IMR-90 (cell line): ENCODE measurements at regions not wholly inside any gene's neighbourhood (a gene's known extent, or its start where the extent isn't known, plus 50 kb on each side); places are given as distances from the start of the nearest gene placed in this dataset.

Experiments used
- ATAC-seq: fragments of 200-7000 bp; cut with Tn5 transposase; 2 replicates; pipeline ENCODE4 v1.9.1; 2020; ENCODE audit warnings: low read depth, mild to moderate bottlenecking, moderate library complexity
- BruUV-seq: library from RNA; stranded (reverse); fragments of 400-500 nt; replicated peaks from 2 replicates; lab custom pipeline; 2021; lab: Mats Ljungman, UMichigan
- CTCF ChIA-PET: fragments of 300-600 bp; formaldehyde crosslinking; extraction: SDS; loops from one replicate; lab custom pipeline; 2021; ENCODE audit warnings: antibody characterized with exemption; lab: Yijun Ruan, JAX
- POLR2A ChIA-PET: fragments of 300-600 bp; sonication (Branson Sonifier 250); formaldehyde crosslinking; loops from one replicate; lab custom pipeline; 2022; ENCODE audit warnings: antibody characterized with exemption; ENCODE audit not compliant: unreplicated experiment; lab: Charles Lee
- DNase-seq: peaks from one replicate; pipeline ENCODE4 v3.0.0; 2013
- H2AFZ ChIP-seq: replicated peaks from 2 replicates; pipeline ENCODE3; 2013; ENCODE audit warnings: low read length, mild to moderate bottlenecking; ENCODE audit not compliant: poor library complexity
- H2AK5ac ChIP-seq: 2 replicates; pipeline ENCODE4 v1.6.1; 2013; ENCODE audit warnings: low read depth, low read length, inconsistent platforms
- H2AK9ac ChIP-seq: replicated peaks from 2 replicates; pipeline ENCODE3; 2013; ENCODE audit warnings: mild to moderate bottlenecking, low read depth, low read length, moderate library complexity; ENCODE audit not compliant: poor library complexity
- H2BK120ac ChIP-seq: 2 replicates; pipeline ENCODE4 v1.6.1; 2013; ENCODE audit warnings: low read depth, low read length, inconsistent platforms
- H2BK15ac ChIP-seq: 3 replicates; pipeline ENCODE4 v1.6.1; 2013; ENCODE audit warnings: low read depth, low read length, inconsistent platforms
- H2BK20ac ChIP-seq: 2 replicates; pipeline ENCODE4 v1.6.1; 2013; ENCODE audit warnings: low read depth, mild to moderate bottlenecking, inconsistent platforms, low read length, moderate library complexity
- H2BK5ac ChIP-seq: 2 replicates; pipeline ENCODE4 v1.6.1; 2013; ENCODE audit warnings: mild to moderate bottlenecking, low read depth, low read length, inconsistent platforms; ENCODE audit not compliant: poor library complexity, severe bottlenecking
- H3K14ac ChIP-seq: replicated peaks from 2 replicates; pipeline ENCODE4 v1.6.1; 2013; ENCODE audit warnings: low read depth, low read length, inconsistent platforms
- H3K18ac ChIP-seq: 2 replicates; pipeline ENCODE4 v1.6.1; 2013; ENCODE audit warnings: low read depth, low read length, control low read depth
- H3K23ac ChIP-seq: 2 replicates; pipeline ENCODE4 v1.6.1; 2013; ENCODE audit warnings: low read depth, low read length, inconsistent platforms
- H3K27ac ChIP-seq: 2 replicates; pipeline ENCODE4 v1.5.1; 2013; ENCODE audit warnings: mild to moderate bottlenecking, control low read depth, low read length; ENCODE audit not compliant: insufficient read depth
- H3K27me3 ChIP-seq: 2 replicates; pipeline ENCODE4 v1.6.1; 2013; ENCODE audit warnings: low read length; ENCODE audit not compliant: control insufficient read depth, insufficient read depth
- H3K36me3 ChIP-seq: 2 replicates; pipeline ENCODE4 v1.6.1; 2013; ENCODE audit warnings: low read length, mixed read lengths; ENCODE audit not compliant: control insufficient read depth, insufficient read depth
- H3K4ac ChIP-seq: 2 replicates; pipeline ENCODE4 v1.6.1; 2013; ENCODE audit warnings: low read depth, low read length, inconsistent platforms
- H3K4me1 ChIP-seq: 2 replicates; pipeline ENCODE4 v1.6.1; 2013; ENCODE audit warnings: low read length, mixed read lengths; ENCODE audit not compliant: control insufficient read depth, insufficient read depth
- H3K4me2 ChIP-seq: 2 replicates; pipeline ENCODE4 v1.6.1; 2013; ENCODE audit warnings: low read depth, mild to moderate bottlenecking, control low read depth, low read length, moderate library complexity
- H3K4me3 ChIP-seq: 2 replicates; pipeline ENCODE4 v1.5.1; 2013; ENCODE audit warnings: low read depth, mild to moderate bottlenecking, control low read depth, low read length, moderate library complexity; ENCODE audit not compliant: insufficient read depth
- H3K56ac ChIP-seq: 2 replicates; pipeline ENCODE4 v1.6.1; 2013; ENCODE audit warnings: low read length, inconsistent platforms; ENCODE audit not compliant: insufficient read depth; ENCODE audit errors: extremely low read depth
- H3K79me1 ChIP-seq, 2 experiments: 2 replicates each; pipeline ENCODE4 v1.6.1; 2013; ENCODE audit warnings: low read length in 2 of 2, inconsistent platforms in 1 of 2, low read depth in 1 of 2
- H3K9ac ChIP-seq: 2 replicates; pipeline ENCODE4 v1.6.1; 2013; ENCODE audit warnings: low read depth, low read length, control low read depth
- H3K9me1 ChIP-seq: 2 replicates; pipeline ENCODE4 v1.6.1; 2013; ENCODE audit warnings: low read length, inconsistent platforms; ENCODE audit not compliant: insufficient read depth
- H3K9me3 ChIP-seq: 2 replicates; pipeline ENCODE4 v1.6.1; 2013; ENCODE audit warnings: low read length; ENCODE audit not compliant: control insufficient read depth, insufficient read depth
- H4K20me1 ChIP-seq: 2 replicates; pipeline ENCODE4 v1.6.1; 2013; ENCODE audit warnings: low read length, inconsistent platforms; ENCODE audit not compliant: insufficient read depth
- H4K5ac ChIP-seq: 2 replicates; pipeline ENCODE4 v1.6.1; 2013; ENCODE audit warnings: mild to moderate bottlenecking, low read depth, low read length, control low read depth
- H4K8ac ChIP-seq, 2 experiments: 2 replicates each; pipeline ENCODE4 v1.6.1; 2013; ENCODE audit warnings: low read depth in 2 of 2, low read length in 2 of 2, control low read depth in 1 of 2, inconsistent platforms in 1 of 2
- H4K91ac ChIP-seq: 2 replicates; pipeline ENCODE4 v1.6.1; 2013; ENCODE audit warnings: low read depth, low read length, inconsistent platforms; ENCODE audit not compliant: insufficient read depth
- CTCF ChIP-seq: conservative IDR thresholded peaks from 2 replicates; pipeline ENCODE4 v1.5.1; 2012; ENCODE audit warnings: mild to moderate bottlenecking, low read depth, low read length, improper control_type of control experiment
- RAD21 ChIP-seq: IDR thresholded peaks from 2 replicates; pipeline ENCODE4 v1.6.1; 2012; ENCODE audit warnings: low read length, improper control_type of control experiment
- RFX5 ChIP-seq: IDR thresholded peaks from 2 replicates; pipeline ENCODE4 v1.8.0; 2012; ENCODE audit warnings: low read depth, mild to moderate bottlenecking, low read length, moderate library complexity
- SMC3 ChIP-seq: fragments of 150-350 bp; IDR thresholded peaks from 2 replicates; pipeline ENCODE4 v1.6.1; 2016; ENCODE audit warnings: low read depth, mild to moderate bottlenecking, antibody characterized with exemption, low read length, moderate library complexity
- WGBS, 2 experiments: methylation state at CpG; one replicate each; pipeline versions ENCODE4 v1.1.5 to v1.1.7; 2013; ENCODE audit warnings: missing lambda C conversion rate in 2 of 2; ENCODE audit not compliant: insufficient read length in 1 of 2; ENCODE audit errors: extremely low coverage in 2 of 2; 5-methylcytosine and 5-hydroxymethylcytosine counted together
- dilution Hi-C: fragments of 300-500 bp; cut with HindIII; formaldehyde crosslinking; loops from one replicate; pipeline ENCODE4 v1.14.3; 2018; ENCODE audit warnings: low sequenced_read_pairs; ENCODE audit not compliant: unreplicated experiment
- in situ Hi-C: fragments of 300-500 bp; cut with MboI; formaldehyde crosslinking; loops from 3 replicates; pipeline ENCODE4 v1.14.3; 2019; ENCODE audit warnings: low sequenced_read_pairs, inconsistent platforms, mixed read lengths
- intact Hi-C: fragments of 100-400 bp; cut with micrococcal nuclease; formaldehyde crosslinking; loops from 2 replicates; pipeline ENCODE4 v1.10.0; 2022

- ATAC-seq (no peak), DNase-seq (no peak)
- no peaks in the 10 kb centered on the region for H3K9me3 ChIP-seq
- H4K20me1 ChIP-seq = no peaks in the 10 kb centered on the region
- peak overlapping the region; percentile 16 for H3K4ac ChIP-seq
- 0 out of 2 replicates have a peak overlapping the region, but pooled peaks have one; percentile 14 for H4K91ac ChIP-seq
- no peak overlapping the region for H2BK20ac ChIP-seq
- H4K5ac ChIP-seq = no peak overlapping the region
- peak overlapping the region; percentile 61 for H2AFZ ChIP-seq
- no peak overlapping the region for H2BK15ac ChIP-seq
- peak; percentile 45 for TF ChIP-seq CTCF
- no peak for TF ChIP-seq RFX5
- TF ChIP-seq SMC3 = peak; percentile 48
- TF ChIP-seq RAD21 = peak; percentile 56
- H4K8ac ChIP-seq = no peak overlapping the region
- H2AK9ac ChIP-seq = peak overlapping the region; percentile 2
- no peaks in the 10 kb centered on the region for H3K27me3 ChIP-seq
- POLR2A ChIA-PET = no interaction called here
- H2BK120ac ChIP-seq = peak overlapping the region; percentile 38; the same call in 1 of the 2 replicates
- dilution Hi-C loops (no loop called here), intact Hi-C loops (no loop called here), in situ Hi-C loops (no loop called here)
- WGBS, 2 experiments = 89% methylated on average over 7 of the region's 24 CpGs; no CpG with 5 or more reads in 1 of the 2 experiments
- CTCF ChIA-PET = interaction anchor here (0.8 kb wide), 2 partner anchors 96 to 163 kb away, joined by 3 to 4 read pairs; no protein-coding TSS in a partner anchor
- no peak overlapping the region for H3K18ac ChIP-seq
- peak overlapping the region; percentile 44 for H2AK5ac ChIP-seq
- H3K36me3 ChIP-seq = no peaks in the 10 kb centered on the region
- no peak overlapping the region for H3K4me2 ChIP-seq
- no peak overlapping the region for H3K56ac ChIP-seq
- H2BK5ac ChIP-seq = no peak overlapping the region
- no peak overlapping the region for H3K27ac ChIP-seq
- peaks cover 20% of the 10 kb centered on the region for H3K4me1 ChIP-seq
- peaks cover 8% of the 10 kb centered on the region; the same call in 1 of the 2 replicates for H3K9me1 ChIP-seq
- no peak overlapping the region for H3K23ac ChIP-seq
- no peak overlapping the region; the same call in 1 of the 2 replicates for H3K14ac ChIP-seq
- H3K4me3 ChIP-seq = no peak overlapping the region
- H3K9ac ChIP-seq = no peak overlapping the region
- H3K79me1 ChIP-seq = no peaks in the 10 kb centered on the region; a peak in 1 of 4 replicates
- BruUV-seq = no TSS peak
Observed at GRCh38 chr2:43127208-43127940, 99.0 kb downstream of the ZFP36L2 start.
